ENCODE measurements at regions not wholly inside any gene's neighbourhood (a gene's known extent, or its start where the extent isn't known, plus 50 kb on each side); places are given as distances from the start of the nearest gene placed in this dataset.

- H3K4me3 ChIP-seq (replicated peaks; ENCODE audit: low read depth, low read length): no peak overlapping the region
- no peak for DNase-seq (ENCODE audit: extremely low read depth, low read depth)
- TF ChIP-seq CTCF (IDR thresholded peaks at IDR 0.05; ENCODE audit: low read depth, low read length, missing control alignments): no peak
These were observed 416.8 kb upstream of the SLC14A2 start for GRCh38 chr18:45198526-45198925.

- no peak for TF ChIP-seq CTCF (IDR thresholded peaks at IDR 0.05; ENCODE audit: low read depth, low read length, missing control alignments)
- DNase-seq (ENCODE audit: extremely low read depth, low read depth): no peak
- no peak overlapping the region for H3K4me3 ChIP-seq (replicated peaks; ENCODE audit: low read depth, low read length)
These were observed 414.2 kb upstream of the SLC14A2 start for GRCh38 chr18:45201029-45201428.

GRCh38 chr18:45201489-45201888, 413.8 kb upstream of the SLC14A2 start:
- H3K4me3 ChIP-seq (replicated peaks; ENCODE audit: low read depth, low read length): no peak overlapping the region

GRCh38 chr18:45202061-45202460, 413.2 kb upstream of the SLC14A2 start:
- H3K4me3 ChIP-seq (replicated peaks; ENCODE audit: low read depth, low read length): no peak overlapping the region
- DNase-seq (ENCODE audit: extremely low read depth, low read depth): no peak
- no peak for TF ChIP-seq CTCF (IDR thresholded peaks at IDR 0.05; ENCODE audit: low read depth, low read length, missing control alignments)

More at GRCh38 chr18:45201489-45201888, 413.8 kb upstream of the SLC14A2 start:
- no peak for DNase-seq (ENCODE audit: extremely low read depth, low read depth)
- TF ChIP-seq CTCF (IDR thresholded peaks at IDR 0.05; ENCODE audit: low read depth, low read length, missing control alignments): no peak

- TF ChIP-seq CTCF (IDR thresholded peaks at IDR 0.05; ENCODE audit: low read depth, low read length, missing control alignments): no peak
- no peak overlapping the region for H3K4me3 ChIP-seq (replicated peaks; ENCODE audit: low read depth, low read length)
- no peak for DNase-seq (ENCODE audit: extremely low read depth, low read depth)
These were observed 411.6 kb upstream of the SLC14A2 start for GRCh38 chr18:45203677-45204076.

GRCh38 chr18:45207328-45207727, 407.9 kb upstream of the SLC14A2 start:
- no peak for TF ChIP-seq CTCF (IDR thresholded peaks at IDR 0.05; ENCODE audit: low read depth, low read length, missing control alignments)
- DNase-seq (ENCODE audit: extremely low read depth, low read depth): no peak
- H3K4me3 ChIP-seq (replicated peaks; ENCODE audit: low read depth, low read length): no peak overlapping the region

GRCh38 chr18:45208164-45208563, 407.1 kb upstream of the SLC14A2 start:
- H3K4me3 ChIP-seq (replicated peaks; ENCODE audit: low read depth, low read length): no peak overlapping the region
- no peak for DNase-seq (ENCODE audit: extremely low read depth, low read depth)
- no peak for TF ChIP-seq CTCF (IDR thresholded peaks at IDR 0.05; ENCODE audit: low read depth, low read length, missing control alignments)
